NCI-H146 (cell line): ENCODE measurements at regions not wholly inside any gene's neighbourhood (a gene's known extent, or its start where the extent isn't known, plus 50 kb on each side); places are given as distances from the start of the nearest gene placed in this dataset.

Source experiments
- DNase-seq: peaks from one replicate; lab custom pipeline; 2025; lab: John Stamatoyannopoulos, UW

- DNase-seq: no peak
Observed at GRCh38 chr4:133759428-133759827, 442.2 kb downstream of the PABPC4L start.

- DNase-seq: no peak
Observed at GRCh38 chr4:133741766-133742165, 459.8 kb downstream of the PABPC4L start.

DNA sequence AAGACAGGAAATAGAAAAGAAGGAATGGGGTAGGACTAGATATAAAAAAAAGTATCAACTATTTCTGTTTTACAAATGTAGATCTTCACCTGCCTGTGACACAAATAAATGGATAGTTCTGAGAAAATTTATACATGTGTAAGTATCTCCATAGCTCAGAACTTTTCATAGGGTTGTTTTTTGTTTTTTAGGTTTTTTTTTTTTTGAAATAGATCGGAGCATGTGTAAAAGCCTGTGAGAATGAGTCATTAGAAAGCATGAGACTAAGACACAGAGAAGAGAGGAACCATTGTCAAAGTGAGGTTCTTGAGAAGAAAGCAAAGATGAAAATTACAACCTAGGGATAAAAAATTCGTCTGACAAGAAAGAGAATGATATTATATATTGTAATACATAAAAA lies 481.6 kb downstream of the PABPC4L start:
- DNase-seq: no peak

DNA sequence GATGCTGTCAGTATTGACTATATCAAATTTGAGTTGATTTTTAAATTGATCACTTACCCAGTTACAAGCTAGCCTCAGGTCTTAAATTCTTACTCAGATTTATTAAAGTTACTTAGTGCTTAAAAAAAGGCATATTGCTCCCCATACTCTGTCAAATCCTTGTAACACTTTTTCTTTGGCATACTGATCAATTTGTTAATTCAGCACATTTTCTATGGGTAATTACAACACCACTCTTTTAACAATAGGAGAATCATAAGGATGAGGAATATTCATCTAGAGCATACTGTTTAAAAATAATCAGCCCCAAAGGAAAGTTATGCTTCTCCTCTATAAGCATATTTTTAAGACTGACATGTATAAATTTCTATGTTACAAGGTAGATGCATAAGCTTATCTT lies 482.5 kb downstream of the PABPC4L start:
- DNase-seq: no peak

DNA sequence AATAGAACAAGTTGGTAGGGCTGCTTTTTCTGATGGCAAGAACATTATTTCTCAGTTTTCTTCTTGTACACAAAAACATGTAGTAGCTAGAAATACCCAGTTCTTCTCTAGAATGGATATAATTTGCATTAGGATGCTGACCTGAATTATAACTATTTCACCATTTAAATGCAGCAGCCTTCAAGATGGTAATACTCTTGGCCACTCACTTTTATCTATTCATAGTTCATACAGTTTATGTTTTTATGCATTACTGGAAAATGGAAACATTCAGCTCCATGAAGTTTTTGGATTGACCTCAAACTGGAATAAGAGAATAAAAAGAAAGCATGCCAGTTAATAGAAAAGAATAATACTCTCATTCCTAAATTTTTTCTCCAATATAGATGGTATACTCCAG lies 487.4 kb downstream of the PABPC4L start:
- no peak for DNase-seq

DNA sequence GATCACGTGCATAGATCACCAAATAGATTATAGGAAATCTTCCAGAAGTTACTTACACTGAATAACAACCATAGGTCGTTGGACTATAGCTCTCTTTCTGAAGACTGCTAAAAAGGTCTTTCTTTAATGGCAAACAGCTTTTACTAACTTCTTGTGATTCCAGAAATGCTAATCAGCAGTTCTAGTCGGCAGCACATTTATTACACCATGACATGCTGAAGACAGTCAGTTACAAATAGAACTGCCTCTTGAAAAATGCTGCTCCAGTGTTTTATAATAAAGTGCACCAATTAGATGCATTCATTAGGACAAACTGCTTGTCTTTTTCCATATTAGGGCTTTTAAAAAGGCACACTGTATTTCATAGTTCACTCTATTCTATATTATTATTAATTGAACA lies 488.2 kb downstream of the PABPC4L start:
- DNase-seq: no peak

GRCh38 chr4:133711817-133712216 lies 489.8 kb downstream of the PABPC4L start:
- DNase-seq: no peak

GRCh38 chr4:133694416-133694815 lies 507.2 kb downstream of the PABPC4L start:
- no peak for DNase-seq

DNA sequence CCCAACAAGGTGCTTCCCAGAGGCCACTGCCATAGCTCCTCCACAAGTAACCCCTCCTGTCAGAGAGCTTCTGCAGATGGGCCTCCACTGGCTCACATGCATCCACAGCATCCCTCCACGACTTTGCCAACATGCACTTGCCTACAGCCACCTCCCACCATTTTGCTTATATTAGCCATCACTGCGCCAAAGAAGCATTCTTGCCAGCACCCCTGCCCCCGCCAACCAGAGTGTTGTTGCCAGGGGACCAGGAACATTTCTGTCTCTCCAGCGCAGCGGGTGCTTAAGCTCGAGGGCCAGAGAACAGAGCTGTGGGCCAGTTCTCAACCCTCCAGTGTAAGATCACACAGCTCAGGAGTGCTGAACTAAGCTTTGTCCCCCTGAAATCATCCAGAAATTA lies 517.6 kb downstream of the PABPC4L start:
- no peak for DNase-seq

GRCh38 chr4:133668061-133668851 lies 519.2 kb downstream of the PCDH10 start:
- no peak for DNase-seq

DNA sequence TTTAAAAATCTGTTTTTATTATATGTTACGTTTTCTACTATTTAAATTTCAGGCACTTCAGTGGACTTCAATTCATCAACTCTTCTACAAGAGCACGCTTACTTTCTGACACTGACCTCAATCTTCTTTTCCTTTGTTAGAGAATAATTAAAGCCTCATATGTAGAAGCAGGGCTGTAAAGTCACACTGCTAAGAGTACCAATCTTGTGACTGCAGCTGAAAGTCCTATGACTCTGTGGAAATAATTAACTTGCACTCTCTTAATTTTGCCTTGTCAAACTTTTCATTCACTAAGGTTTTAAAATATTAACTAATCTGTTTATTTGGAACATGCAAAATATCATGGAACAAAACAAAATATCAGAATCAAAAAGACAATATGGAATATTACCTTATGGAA lies 498.1 kb downstream of the PCDH10 start:
- DNase-seq: no peak

DNA sequence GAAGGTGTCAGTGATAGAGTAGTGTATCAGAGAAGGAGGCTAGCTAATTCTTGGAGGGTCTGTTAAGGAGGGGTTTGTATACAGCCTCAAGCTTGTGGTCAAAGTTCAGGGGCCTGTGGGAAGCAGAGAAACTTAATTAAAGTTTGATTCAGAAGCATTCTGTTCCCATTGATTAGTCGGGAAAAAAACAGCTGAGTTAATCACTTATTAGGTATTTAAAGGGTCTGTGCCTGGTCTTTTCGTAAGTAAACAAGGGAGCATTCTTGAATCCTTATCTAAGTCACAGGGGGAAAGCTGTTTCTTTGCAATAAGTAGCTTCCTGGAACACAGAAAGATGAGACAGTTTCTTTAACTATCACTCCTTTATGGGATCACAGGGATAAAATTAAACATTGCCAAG lies 492.1 kb downstream of the PCDH10 start:
- no peak for DNase-seq

- no peak for DNase-seq
Observed at GRCh38 chr4:133638751-133639150, 489.7 kb downstream of the PCDH10 start.

- no peak for DNase-seq
Observed at GRCh38 chr4:133637161-133637560, 488.1 kb downstream of the PCDH10 start.

- no peak for DNase-seq
Observed at GRCh38 chr4:133624744-133625143, 475.6 kb downstream of the PCDH10 start.

DNA sequence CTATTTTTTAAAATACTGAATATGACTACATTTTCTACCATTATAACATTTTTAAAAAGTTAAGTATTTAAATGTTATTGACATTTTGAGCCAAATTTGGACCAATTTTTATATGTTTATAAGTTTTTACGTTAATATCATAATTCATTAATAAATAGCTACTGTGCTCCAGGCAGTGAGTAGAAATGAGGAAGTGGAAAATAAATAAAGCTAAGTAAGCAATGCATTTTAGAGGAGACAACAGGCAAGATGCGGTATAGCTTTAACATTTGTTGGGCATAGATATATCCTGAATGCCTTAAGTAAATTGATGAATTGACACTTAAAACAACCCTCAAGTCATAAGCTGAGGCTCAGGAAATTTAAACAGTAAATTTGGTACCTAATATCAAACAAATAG lies 474.8 kb downstream of the PCDH10 start:
- DNase-seq: no peak

DNA sequence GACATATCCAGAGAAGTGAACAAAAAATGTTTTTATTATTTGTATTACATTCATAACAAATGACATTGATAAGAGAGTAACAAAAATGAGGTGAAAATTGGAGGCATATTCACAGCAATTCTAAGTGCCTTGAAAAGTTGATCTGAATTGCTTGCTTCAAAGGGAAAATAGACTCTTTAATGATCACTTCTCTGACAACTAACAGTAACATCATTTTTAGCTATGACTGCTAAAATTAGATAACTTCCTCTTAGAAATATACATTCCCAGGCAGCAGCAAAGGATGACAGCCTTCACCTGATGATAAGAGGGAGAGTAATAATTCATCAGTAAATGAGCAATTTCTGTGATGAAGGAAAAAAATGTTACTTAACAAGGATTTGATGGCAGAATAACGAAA lies 472.5 kb downstream of the PCDH10 start:
- no peak for DNase-seq

DNA sequence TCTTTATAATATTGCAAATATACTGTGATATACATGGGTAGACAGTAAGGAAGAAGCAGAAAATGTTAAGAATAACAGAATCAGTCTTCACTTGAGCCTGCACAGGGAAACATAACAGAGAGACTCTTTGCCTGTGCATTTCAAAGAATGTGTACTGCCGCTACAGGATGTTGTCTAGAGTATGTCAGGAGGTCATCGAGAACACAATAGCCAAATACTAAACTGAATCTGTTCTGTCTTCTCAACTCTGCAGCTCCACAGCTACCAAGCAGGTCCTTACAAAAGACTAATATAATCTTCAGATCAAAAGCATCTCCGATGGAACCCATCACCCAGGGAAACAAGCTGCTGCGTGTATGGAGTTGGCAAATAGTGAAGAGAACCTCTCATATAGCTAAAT lies 471.5 kb downstream of the PCDH10 start:
- no peak for DNase-seq

- no peak for DNase-seq
Observed at GRCh38 chr4:133618963-133619362, 469.9 kb downstream of the PCDH10 start.

DNA sequence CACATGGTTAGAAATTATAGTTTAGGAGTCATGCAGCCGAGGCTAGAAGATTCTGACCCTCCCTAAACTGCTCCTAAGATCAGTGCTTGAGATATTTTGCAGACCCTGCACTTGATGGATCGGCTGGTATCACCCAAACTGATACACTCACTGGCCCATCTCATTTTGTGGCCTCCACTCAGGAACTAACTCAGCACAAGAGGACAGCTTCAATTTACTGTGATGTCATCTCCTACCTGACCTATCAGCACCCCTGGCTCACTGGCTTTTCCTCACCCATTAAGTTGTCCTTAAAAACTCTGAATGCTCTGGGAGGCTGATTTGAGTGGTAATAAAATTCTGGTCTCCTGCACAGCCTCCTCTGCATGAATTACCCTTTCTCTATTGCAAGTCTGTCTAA lies 450.9 kb downstream of the PCDH10 start:
- no peak for DNase-seq

DNA sequence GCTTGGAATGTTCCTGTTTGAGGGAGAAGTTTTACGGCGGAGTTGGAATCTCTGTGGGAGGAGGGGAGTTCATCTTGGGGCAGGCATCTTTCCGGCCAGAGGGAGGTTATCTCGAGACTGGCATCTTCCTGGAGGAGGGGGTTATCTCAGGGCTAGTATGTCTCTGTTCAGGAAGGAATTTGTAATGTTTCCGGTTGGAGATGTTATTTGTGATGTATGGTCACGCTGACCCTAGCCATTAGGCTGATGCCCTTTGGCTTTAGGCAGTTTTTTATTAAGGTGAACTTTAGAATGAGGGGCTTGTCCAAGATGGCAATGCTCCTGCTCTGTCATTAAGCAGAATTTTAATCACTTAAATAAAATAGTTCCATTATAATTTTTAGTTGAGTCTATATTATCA lies 449.7 kb downstream of the PCDH10 start:
- no peak for DNase-seq

- DNase-seq: no peak
Observed at GRCh38 chr4:133597251-133597650, 448.2 kb downstream of the PCDH10 start.

DNA sequence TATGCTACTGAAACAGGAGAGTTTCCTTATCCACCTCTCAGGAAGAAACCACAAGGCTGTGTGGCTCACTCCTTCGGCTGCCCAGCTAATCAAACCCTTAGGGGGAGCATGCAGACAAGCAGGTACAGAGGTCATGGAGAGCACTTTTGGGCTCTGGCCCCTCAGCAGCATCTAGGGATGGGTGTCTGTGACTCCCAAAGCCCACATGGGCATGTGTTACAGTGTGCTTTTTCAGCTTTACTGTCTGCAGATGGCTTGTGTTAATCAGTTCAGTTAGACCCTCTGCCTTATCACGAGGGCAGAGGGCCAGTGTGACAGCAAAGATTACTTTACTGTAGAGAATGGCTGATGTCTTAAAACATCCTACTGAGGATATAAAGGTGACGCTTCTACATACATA lies 447.4 kb downstream of the PCDH10 start:
- no peak for DNase-seq
